Stimulated activated CD4-positive, alpha-beta T cell treated with anti-CD3 and anti-CD28 coated beads, Interleukin-4, amount 100 ng/mL, for 4 hours (primary cell): ENCODE measurements at regions not wholly inside any gene's neighbourhood (a gene's known extent, or its start where the extent isn't known, plus 50 kb on each side); places are given as distances from the start of the nearest gene placed in this dataset.

Experiments
- DNase-seq, 2 experiments: peaks; one replicate each; pipeline ENCODE4 v3.0.0-alpha.2; 2020

- no peak for DNase-seq
These were observed 772.8 kb upstream of the TSPY4 start for GRCh38 chrY:8564421-8564820.

- DNase-seq = no peak
These were observed 771.1 kb upstream of the TSPY4 start for GRCh38 chrY:8566198-8566597.

- no peak for DNase-seq
These were observed 766.9 kb upstream of the TSPY4 start for GRCh38 chrY:8570384-8570783.

- no peak for DNase-seq
These were observed 764.3 kb upstream of the TSPY4 start for GRCh38 chrY:8572916-8573315.

GRCh38 chrY:8582277-8582850 lies 754.9 kb upstream of the TSPY4 start:
- DNase-seq = no peak

GRCh38 chrY:8583191-8583590 lies 754.1 kb upstream of the TSPY4 start:
- no peak for DNase-seq

GRCh38 chrY:8590641-8591040 lies 746.6 kb upstream of the TSPY4 start:
- DNase-seq = no peak

- DNase-seq = no peak
These were observed 745.3 kb upstream of the TSPY4 start for GRCh38 chrY:8591821-8592516.

GRCh38 chrY:8594657-8595056 lies 742.6 kb upstream of the TSPY4 start:
- no peak for DNase-seq

GRCh38 chrY:8599141-8599540 lies 738.1 kb upstream of the TSPY4 start:
- DNase-seq = no peak

GRCh38 chrY:8610620-8611019 lies 726.6 kb upstream of the TSPY4 start:
- no peak for DNase-seq

GRCh38 chrY:8611815-8612214 lies 725.4 kb upstream of the TSPY4 start:
- DNase-seq = no peak

- DNase-seq = no peak
These were observed 719.0 kb upstream of the TSPY4 start for GRCh38 chrY:8618302-8618701.

GRCh38 chrY:8622156-8622555 lies 715.1 kb upstream of the TSPY4 start:
- no peak for DNase-seq

- no peak for DNase-seq
These were observed 714.4 kb upstream of the TSPY4 start for GRCh38 chrY:8622856-8623255.

- DNase-seq = no peak
These were observed 707.6 kb upstream of the TSPY4 start for GRCh38 chrY:8629636-8630035.

- DNase-seq = no peak
These were observed 699.2 kb upstream of the TSPY4 start for GRCh38 chrY:8638111-8638510.

GRCh38 chrY:8644926-8645325 lies 692.3 kb upstream of the TSPY4 start:
- no peak for DNase-seq

- DNase-seq = no peak
These were observed 684.8 kb upstream of the TSPY4 start for GRCh38 chrY:8652445-8652844.

- DNase-seq = no peak
These were observed 682.2 kb upstream of the TSPY4 start for GRCh38 chrY:8655017-8655416.

- DNase-seq = no peak
These were observed 681.2 kb upstream of the TSPY4 start for GRCh38 chrY:8656101-8656500.

GRCh38 chrY:8656515-8656914 lies 680.7 kb upstream of the TSPY4 start:
- DNase-seq = no peak

- DNase-seq = no peak
These were observed 677.5 kb upstream of the TSPY4 start for GRCh38 chrY:8659721-8660120.

- DNase-seq = no peak
These were observed 663.4 kb upstream of the TSPY4 start for GRCh38 chrY:8673896-8674295.

GRCh38 chrY:8677336-8677935 lies 659.8 kb upstream of the TSPY4 start:
- DNase-seq = no peak
